Tibial artery (tissue), 4 donors: ENCODE measurements at regions not wholly inside any gene's neighbourhood (a gene's known extent, or its start where the extent isn't known, plus 50 kb on each side); places are given as distances from the start of the nearest gene placed in this dataset.
"Not testable (repeated sequence)": the region's sequence is repeated elsewhere in the genome, so short reads cannot be mapped to it uniquely, and the experiment has no call there.

Experiments used
- DNase-seq, 2 donors: peaks; one replicate each; pipeline ENCODE4 v3.0.0-alpha.2; 2019
- H3K27ac ChIP-seq, 2 donors: fragments of 200-600 bp; sonication (generic) in 1 of 2; 1 replicate in 1 of 2; 2 replicates in 1 of 2; pipeline ENCODE4 v1.5.1; 2018 to 2019; ENCODE audit warnings: mild to moderate bottlenecking in 1 of 2
- H3K27me3 ChIP-seq, 2 donors: fragments of 200-600 bp; sonication (generic) in 1 of 2; one replicate each; pipeline versions ENCODE4 v1.5.1 to v1.6.0; 2016 to 2019
- H3K36me3 ChIP-seq, 3 donors: fragments of 200-600 bp; sonication (generic) in 2 of 3; one replicate each; pipeline ENCODE4 v1.5.1; 2016 to 2019; ENCODE audit warnings: mild to moderate bottlenecking in 2 of 3
- H3K4me1 ChIP-seq, 4 donors: fragments of 200-600 bp; sonication (generic) in 2 of 4; 1 replicate in 3 of 4; 2 replicates in 1 of 4; pipeline ENCODE4 v1.5.1; 2016 to 2019
- H3K4me3 ChIP-seq, 2 donors: fragments of 200-600 bp; sonication (generic) in 1 of 2; 1 replicate in 1 of 2; 2 replicates in 1 of 2; pipeline ENCODE4 v1.5.1; 2018 to 2019; ENCODE audit warnings: mild to moderate bottlenecking in 2 of 2
- H3K9me3 ChIP-seq, 3 donors: fragments of 200-600 bp; sonication (generic) in 1 of 3; one replicate each; pipeline ENCODE4 v1.5.1; 2016 to 2019
- CTCF ChIP-seq, 2 experiments: fragments of 200-600 bp in 1 of 2; fragments of 450-650 bp in 1 of 2; IDR thresholded peaks; one replicate each; pipeline ENCODE4 v1.5.1; 2017 to 2019; ENCODE audit warnings: antibody characterized with exemption in 2 of 2, mild to moderate bottlenecking in 1 of 2, moderate library complexity in 1 of 2
- intact Hi-C: fragments of 100-400 bp; cut with DNase I; formaldehyde crosslinking; loops from one replicate; pipeline ENCODE4 v1.15.0; 2023; ENCODE audit warnings: low total_unique reads

- Histone ChIP-seq H3K4me3 (no peak overlapping the region), H3K27ac (no peak overlapping the region), H3K36me3 (no peaks in the 10 kb centered on the region), H3K27me3 (no peaks in the 10 kb centered on the region), H3K9me3 (no peaks in the 10 kb centered on the region), H3K4me1 (no peaks in the 10 kb centered on the region)
- no peak for TF ChIP-seq CTCF (IDR thresholded peaks at IDR 0.05)
- intact Hi-C loops: no loop called here
- DNase-seq: no peak
Measured at GRCh38 chr2:139684286-139684860, 904.2 kb upstream of the NXPH2 start.

DNA sequence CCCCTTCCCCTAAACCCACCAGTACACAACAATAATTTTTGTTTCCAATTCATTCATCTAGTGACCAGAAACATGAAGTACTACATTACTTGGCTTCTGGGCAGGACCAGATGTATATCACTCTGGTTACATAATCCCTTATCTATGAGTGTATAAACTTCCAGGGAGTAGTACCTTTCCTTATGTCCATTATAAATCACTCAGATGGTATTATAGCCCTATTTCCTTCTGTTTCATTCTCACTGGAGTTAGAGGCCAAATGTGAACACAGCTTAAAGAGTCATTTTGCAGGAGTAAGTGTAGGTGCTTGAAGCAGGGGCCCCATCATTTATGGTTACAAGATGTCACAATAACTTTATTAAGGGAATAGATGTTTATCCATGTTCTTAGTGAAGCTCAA is 894.4 kb upstream of the NXPH2 start:
- TF ChIP-seq CTCF (IDR thresholded peaks at IDR 0.05): no peak
- Histone ChIP-seq H3K36me3 (no peaks in the 10 kb centered on the region), H3K4me3 (no peak overlapping the region), H3K9me3 (no peaks in the 10 kb centered on the region), H3K4me1 (no peaks in the 10 kb centered on the region), H3K27ac (no peak overlapping the region), H3K27me3 (no peaks in the 10 kb centered on the region)
- no peak for DNase-seq
- intact Hi-C loops: no loop called here

GRCh38 chr2:139673447-139673846 is 893.3 kb upstream of the NXPH2 start:
- not testable (repeated sequence) for H3K27ac ChIP-seq

GRCh38 chr2:139669675-139670074 is 889.5 kb upstream of the NXPH2 start:
- intact Hi-C loops: no loop called here
- no peak for DNase-seq
- no peak overlapping the region for H3K27ac ChIP-seq
- no peak overlapping the region for H3K4me3 ChIP-seq
- no peaks in the 10 kb centered on the region for H3K4me1 ChIP-seq
- H3K36me3 ChIP-seq: no peaks in the 10 kb centered on the region
- TF ChIP-seq CTCF (IDR thresholded peaks at IDR 0.05): no peak
- no peaks in the 10 kb centered on the region for H3K9me3 ChIP-seq
- no peaks in the 10 kb centered on the region for H3K27me3 ChIP-seq

More at GRCh38 chr2:139673447-139673846, 893.3 kb upstream of the NXPH2 start:
- H3K36me3 ChIP-seq, H3K27me3 ChIP-seq, intact Hi-C loops, H3K4me3 ChIP-seq, H3K9me3 ChIP-seq, H3K4me1 ChIP-seq, DNase-seq: not testable (repeated sequence)

DNA sequence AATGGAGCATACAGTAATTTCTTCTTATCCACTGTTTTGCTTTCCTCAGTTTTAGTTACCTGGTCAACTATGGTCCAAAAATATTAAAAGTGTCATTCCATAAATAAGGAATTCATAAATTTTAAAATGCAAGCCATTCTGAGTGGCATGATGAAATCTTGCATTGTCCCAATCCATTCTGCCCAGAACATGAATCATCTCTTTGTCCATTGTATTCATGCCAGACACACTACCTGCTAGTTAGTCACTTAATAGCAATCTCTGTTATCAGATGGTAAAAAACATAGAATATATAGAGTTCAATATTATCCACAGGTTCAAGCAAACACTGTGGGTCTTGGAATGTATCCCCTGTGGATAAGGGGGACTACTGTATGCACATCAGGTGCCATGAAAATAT is 872.2 kb upstream of the NXPH2 start:
- intact Hi-C loops: no loop called here
- Histone ChIP-seq H3K27ac (no peak overlapping the region), H3K27me3 (no peaks in the 10 kb centered on the region), H3K9me3 (peaks cover 0 to 5% (median 0%) of the 10 kb centered on the region in 3 donors), H3K4me3 (no peak overlapping the region), H3K36me3 (no peaks in the 10 kb centered on the region), H3K4me1 (no peaks in the 10 kb centered on the region)
- TF ChIP-seq CTCF (IDR thresholded peaks at IDR 0.05): no peak
- DNase-seq: no peak

DNA sequence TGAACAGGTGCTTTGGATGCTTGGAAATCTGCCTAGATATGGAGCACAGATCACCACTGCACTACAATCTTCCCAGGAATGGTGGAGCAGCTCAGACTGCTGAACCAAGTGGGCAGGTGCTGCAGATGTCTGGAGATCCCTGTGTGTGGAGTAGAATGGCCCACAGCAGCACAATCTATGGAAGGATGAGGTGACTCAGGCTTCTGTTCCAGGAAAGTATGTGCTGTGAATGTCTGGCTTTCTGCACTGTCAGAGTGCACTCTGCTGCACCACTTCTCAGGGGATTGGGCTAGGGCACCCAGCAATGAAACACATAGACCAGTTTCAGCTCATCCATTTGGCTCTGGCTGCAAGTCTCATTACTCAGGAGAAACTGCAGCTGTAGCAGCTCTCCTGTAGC is 865.4 kb upstream of the NXPH2 start:
- H3K36me3 ChIP-seq: no peaks in the 10 kb centered on the region
- intact Hi-C loops: no loop called here
- H3K27ac ChIP-seq: no peak overlapping the region
- H3K9me3 ChIP-seq: peaks cover 0 to 17% (median 8%) of the 10 kb centered on the region in 3 donors
- no peak for DNase-seq
- no peak for TF ChIP-seq CTCF (IDR thresholded peaks at IDR 0.05)
- no peaks in the 10 kb centered on the region for H3K27me3 ChIP-seq
- H3K4me3 ChIP-seq: no peak overlapping the region
- no peaks in the 10 kb centered on the region for H3K4me1 ChIP-seq
